Esophagus muscularis mucosa (tissue), 4 donors: ENCODE measurements at regions not wholly inside any gene's neighbourhood (a gene's known extent, or its start where the extent isn't known, plus 50 kb on each side); places are given as distances from the start of the nearest gene placed in this dataset.
"Not testable (repeated sequence)": the region's sequence is repeated elsewhere in the genome, so short reads cannot be mapped to it uniquely, and the experiment has no call there.

Experiments
- DNase-seq: peaks from one replicate; pipeline ENCODE4 v3.0.0-alpha.2; 2017; ENCODE audit errors: extremely low spot score
- H3K27ac ChIP-seq, 4 donors: fragments of 200-600 bp; sonication (generic); replicated peaks in 1 of 4; 1 replicate in 3 of 4; 2 replicates in 1 of 4; pipeline ENCODE4 v1.5.1; 2016 to 2019; ENCODE audit warnings: mild to moderate bottlenecking in 1 of 4
- H3K27me3 ChIP-seq, 4 donors: fragments of 200-600 bp; sonication (generic); one replicate each; pipeline versions ENCODE4 v1.5.1 to v1.6.0; 2016 to 2019
- H3K36me3 ChIP-seq, 4 donors: fragments of 200-600 bp; sonication (generic); one replicate each; pipeline ENCODE4 v1.5.1; 2016 to 2019
- H3K4me1 ChIP-seq, 4 donors: fragments of 200-600 bp; sonication (generic); one replicate each; pipeline ENCODE4 v1.5.1; 2016 to 2019
- H3K4me3 ChIP-seq, 4 donors: fragments of 200-600 bp; sonication (generic); 1 replicate in 2 of 4; 2 replicates in 2 of 4; pipeline ENCODE4 v1.5.1; 2016 to 2019; ENCODE audit warnings: mild to moderate bottlenecking in 4 of 4, moderate library complexity in 1 of 4
- H3K9me3 ChIP-seq, 4 donors: fragments of 200-600 bp; sonication (generic); 1 replicate in 3 of 4; 2 replicates in 1 of 4; pipeline ENCODE4 v1.5.1; 2016 to 2019
- CTCF ChIP-seq, 3 experiments: fragments of 200-600 bp in 2 of 3; fragments of 450-650 bp in 1 of 3; sonication (generic) in 2 of 3; IDR thresholded peaks; one replicate each; pipeline ENCODE4 v1.5.1; 2017 to 2019; ENCODE audit warnings: antibody characterized with exemption in 3 of 3, mild to moderate bottlenecking in 2 of 3, moderate library complexity in 1 of 3
- EP300 ChIP-seq: sonication (generic); formaldehyde crosslinking; IDR thresholded peaks from one replicate; pipeline ENCODE4 v1.6.1; 2017; ENCODE audit warnings: antibody characterized with exemption
- POLR2A ChIP-seq: fragments of 450-650 bp; IDR thresholded peaks from one replicate; pipeline ENCODE4 v1.6.1; 2017; ENCODE audit warnings: antibody characterized with exemption, moderate library complexity, mild to moderate bottlenecking, low read depth
- POLR2AphosphoS5 ChIP-seq, 2 donors: sonication (generic); formaldehyde crosslinking; IDR thresholded peaks; one replicate each; pipeline ENCODE4 v1.6.1; 2017; ENCODE audit warnings: antibody characterized with exemption in 2 of 2
- WGBS: methylation state at CpG from one replicate; pipeline ENCODE4 v1.1.5; 2018; 5-methylcytosine and 5-hydroxymethylcytosine counted together
- intact Hi-C: fragments of 100-400 bp; cut with DNase I; formaldehyde crosslinking; loops from one replicate; pipeline ENCODE4 v1.15.1; 2023

- Histone ChIP-seq H3K27ac (no peak overlapping the region), H3K9me3 (no peaks in the 10 kb centered on the region), H3K4me1 (no peaks in the 10 kb centered on the region), H3K27me3 (peaks cover 0 to 7% (median 0%) of the 10 kb centered on the region in 4 donors), H3K36me3 (no peaks in the 10 kb centered on the region), H3K4me3 (no peak overlapping the region)
- 79% methylated on average over 5 of the region's 5 CpGs for WGBS
- TF ChIP-seq POLR2AphosphoS5 (IDR thresholded peaks at IDR 0.05) = no peak
- no peak for TF ChIP-seq EP300
- TF ChIP-seq POLR2A = no peak
- intact Hi-C loops = no loop called here
- no peak for DNase-seq
Observed at GRCh38 chr22:23419931-23420330, 160.2 kb downstream of the IGLL1 start.

GRCh38 chr22:23419171-23419570, 160.9 kb downstream of the IGLL1 start:
- Histone ChIP-seq H3K9me3 (no peaks in the 10 kb centered on the region), H3K4me3 (no peak overlapping the region), H3K27ac (no peak overlapping the region), H3K27me3 (peaks cover 0 to 11% (median 0%) of the 10 kb centered on the region in 4 donors), H3K4me1 (no peaks in the 10 kb centered on the region), H3K36me3 (no peaks in the 10 kb centered on the region)
- WGBS = 78% methylated on average over 4 of the region's 4 CpGs
- TF ChIP-seq EP300 (no peak), CTCF (IDR thresholded peaks at IDR 0.05) (no peak), POLR2AphosphoS5 (IDR thresholded peaks at IDR 0.05) (no peak), POLR2A (no peak)
- intact Hi-C loops = no loop called here
- DNase-seq = no peak

- no peak overlapping the region for H3K4me3 ChIP-seq
- H3K36me3 ChIP-seq = no peaks in the 10 kb centered on the region
- WGBS = 80% methylated on average over 12 of the region's 12 CpGs
- no peak overlapping the region for H3K27ac ChIP-seq
- H3K27me3 ChIP-seq = peaks cover 0 to 11% (median 0%) of the 10 kb centered on the region in 4 donors
- H3K9me3 ChIP-seq = no peaks in the 10 kb centered on the region
- no peak for TF ChIP-seq EP300
- TF ChIP-seq POLR2A = no peak
- no peak for TF ChIP-seq CTCF (IDR thresholded peaks at IDR 0.05)
- TF ChIP-seq POLR2AphosphoS5 (IDR thresholded peaks at IDR 0.05) = no peak
- H3K4me1 ChIP-seq = no peaks in the 10 kb centered on the region
- intact Hi-C loops = no loop called here
- DNase-seq = no peak
Observed at GRCh38 chr22:23418159-23418788, 161.8 kb downstream of the IGLL1 start.

GRCh38 chr22:23417327-23417726, 162.8 kb downstream of the IGLL1 start:
- H3K27ac ChIP-seq, H3K36me3 ChIP-seq, DNase-seq, H3K4me1 ChIP-seq, intact Hi-C loops, H3K4me3 ChIP-seq, H3K9me3 ChIP-seq: not testable (repeated sequence)
- WGBS = 80% methylated on average over 3 of the region's 3 CpGs
- peaks cover 0 to 11% (median 0%) of the 10 kb centered on the region in 4 donors for H3K27me3 ChIP-seq

GRCh38 chr22:23416169-23416690, 163.9 kb downstream of the IGLL1 start:
- H3K27ac ChIP-seq, H3K36me3 ChIP-seq, H3K4me1 ChIP-seq, H3K9me3 ChIP-seq, DNase-seq, intact Hi-C loops, H3K4me3 ChIP-seq: not testable (repeated sequence)
- H3K27me3 ChIP-seq = peaks cover 0 to 11% (median 0%) of the 10 kb centered on the region in 4 donors
- WGBS = 84% methylated on average over 3 of the region's 8 CpGs

GRCh38 chr22:23415490-23415851, 164.6 kb downstream of the IGLL1 start:
- intact Hi-C loops = no loop called here
- Histone ChIP-seq H3K4me3 (no peak overlapping the region), H3K27me3 (peaks cover 0 to 11% (median 0%) of the 10 kb centered on the region in 4 donors), H3K4me1 (no peaks in the 10 kb centered on the region), H3K27ac (no peak overlapping the region), H3K36me3 (no peaks in the 10 kb centered on the region), H3K9me3 (no peaks in the 10 kb centered on the region)
- DNase-seq = no peak
- WGBS = 55% methylated on average over 8 of the region's 8 CpGs
- TF ChIP-seq POLR2A (no peak), CTCF (IDR thresholded peaks at IDR 0.05) (no peak), EP300 (no peak), POLR2AphosphoS5 (IDR thresholded peaks at IDR 0.05) (no peak)
